ENCODE measurements at regions not wholly inside any gene's neighbourhood (a gene's known extent, or its start where the extent isn't known, plus 50 kb on each side); places are given as distances from the start of the nearest gene placed in this dataset.

DNA sequence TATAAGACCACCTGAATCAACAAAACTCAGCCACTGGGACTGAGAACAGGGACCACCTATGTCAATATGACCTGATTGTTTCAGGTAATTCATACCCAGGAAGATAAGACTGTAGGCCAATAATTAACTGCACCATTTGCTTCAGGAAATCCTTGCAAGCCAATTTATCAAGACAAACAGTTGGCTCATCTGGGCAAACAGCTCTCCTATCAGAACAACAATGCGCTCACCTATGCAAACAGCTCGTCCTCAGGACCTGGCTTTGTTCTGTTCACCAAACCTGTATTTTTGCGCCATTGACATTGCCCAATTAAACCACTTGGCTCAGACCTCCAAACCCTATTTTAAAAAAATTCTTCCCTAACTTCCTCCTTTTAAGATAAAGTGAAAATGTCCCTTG lies 92.3 kb upstream of the MARCHF11 start:
- TF ChIP-seq EZH2phosphoT487 (IDR thresholded peaks at IDR 0.05; ENCODE audit: insufficient read depth, low read depth) (no peak), EZH2 (IDR thresholded peaks at IDR 0.05; ENCODE audit: insufficient read depth, poor library complexity, severe bottlenecking) (no peak)
- 33 to 48% methylated on average over 3 of the region's 3 CpGs for WGBS, 2 experiments (ENCODE audit: low coverage in 1 of 2, low lambda C conversion rate in 2 of 2, missing lambda C conversion rate in 2 of 2)
- no peak overlapping the region for H3K4me3 ChIP-seq

DNA sequence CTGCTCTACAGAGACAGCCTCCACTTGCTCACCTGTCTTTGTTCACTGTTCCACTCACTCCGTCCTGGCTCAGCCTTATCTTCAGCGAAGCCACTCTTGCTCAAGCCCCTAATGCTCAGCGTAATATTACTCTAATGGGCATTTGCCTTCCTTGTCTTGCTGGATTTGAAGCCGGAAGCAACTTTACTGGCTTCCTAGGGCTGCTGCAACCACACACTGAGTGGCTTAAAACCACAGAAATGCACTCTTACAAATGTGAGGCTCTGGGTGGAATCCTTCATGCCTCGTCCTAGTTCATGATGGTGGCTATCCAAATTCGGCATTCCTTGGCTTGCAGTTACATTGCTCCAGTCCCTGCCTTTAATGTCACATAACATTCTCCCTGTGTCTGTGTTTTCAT lies 85.5 kb upstream of the MARCHF11 start:
- Histone ChIP-seq H3K9me3 (ENCODE audit: low read depth) (no peaks in the 10 kb centered on the region), H3K4me3 (no peak overlapping the region), H3K27ac (no peak overlapping the region), H3K9ac (no peak overlapping the region), H3K4me1 (ENCODE audit: insufficient read depth) (no peaks in the 10 kb centered on the region), H2AFZ (no peak overlapping the region), H3K9me2 (ENCODE audit: insufficient read depth) (no peaks in the 10 kb centered on the region), H3F3A (ENCODE audit: insufficient read depth) (no peaks in the 10 kb centered on the region), H3K79me2 (ENCODE audit: insufficient read depth) (no peaks in the 10 kb centered on the region), H3K27me3 (replicated peaks; ENCODE audit: insufficient read depth) (no peaks in the 10 kb centered on the region), H3K4me2 (ENCODE audit: unreplicated experiment) (no peak overlapping the region), H3K36me3 (ENCODE audit: low read depth) (no peaks in the 10 kb centered on the region), H4K20me1 (ENCODE audit: insufficient read depth) (no peaks in the 10 kb centered on the region; the same call in 1 of the 2 replicates)
- DNase-seq, result no peak
- WGBS, 2 experiments (ENCODE audit: low coverage in 1 of 2, low lambda C conversion rate in 2 of 2, missing lambda C conversion rate in 2 of 2), result 30% methylated on average over 6 of the region's 6 CpGs
- in situ Hi-C loops (cut with MboI), result no loop called here
- TF ChIP-seq EZH2 (IDR thresholded peaks at IDR 0.05; ENCODE audit: insufficient read depth, poor library complexity, severe bottlenecking), result no peak
- TF ChIP-seq EZH2phosphoT487 (IDR thresholded peaks at IDR 0.05; ENCODE audit: insufficient read depth, low read depth), result no peak

More for the DNA sequence above, 92.3 kb upstream of the MARCHF11 start:
- no peaks in the 10 kb centered on the region for H3K79me2 ChIP-seq (ENCODE audit: insufficient read depth)
- no peak overlapping the region for H3K9ac ChIP-seq
- no peaks in the 10 kb centered on the region for H3K36me3 ChIP-seq (ENCODE audit: low read depth)
- H2AFZ ChIP-seq, result no peak overlapping the region
- H4K20me1 ChIP-seq (ENCODE audit: insufficient read depth), result no peaks in the 10 kb centered on the region; the same call in 1 of the 2 replicates
- H3K4me1 ChIP-seq (ENCODE audit: insufficient read depth), result no peaks in the 10 kb centered on the region
- no peaks in the 10 kb centered on the region for H3F3A ChIP-seq (ENCODE audit: insufficient read depth)
- H3K4me2 ChIP-seq (ENCODE audit: unreplicated experiment), result no peak overlapping the region
- no peaks in the 10 kb centered on the region for H3K9me3 ChIP-seq (ENCODE audit: low read depth)
- no peak for DNase-seq
- H3K27ac ChIP-seq, result no peak overlapping the region
- H3K27me3 ChIP-seq (replicated peaks; ENCODE audit: insufficient read depth), result no peaks in the 10 kb centered on the region; the same call in 1 of the 2 replicates
- no peaks in the 10 kb centered on the region for H3K9me2 ChIP-seq (ENCODE audit: insufficient read depth)
- in situ Hi-C loops (cut with MboI), result no loop called here

- no peaks in the 10 kb centered on the region for H3K9me2 ChIP-seq (ENCODE audit: insufficient read depth)
- no peak overlapping the region for H3K27ac ChIP-seq
- no peak overlapping the region for H3K4me2 ChIP-seq (ENCODE audit: unreplicated experiment)
- no peak overlapping the region for H3K4me3 ChIP-seq
- H3K9me3 ChIP-seq (ENCODE audit: low read depth), result no peaks in the 10 kb centered on the region
- H3K9ac ChIP-seq, result no peak overlapping the region
- H3K27me3 ChIP-seq (replicated peaks; ENCODE audit: insufficient read depth), result no peaks in the 10 kb centered on the region
- H3K36me3 ChIP-seq (ENCODE audit: low read depth), result no peaks in the 10 kb centered on the region
- no peaks in the 10 kb centered on the region for H3F3A ChIP-seq (ENCODE audit: insufficient read depth)
- no peaks in the 10 kb centered on the region for H4K20me1 ChIP-seq (ENCODE audit: insufficient read depth)
- 7 to 14% methylated on average over 2 of the region's 2 CpGs for WGBS, 2 experiments (ENCODE audit: low coverage in 1 of 2, low lambda C conversion rate in 2 of 2, missing lambda C conversion rate in 2 of 2)
- H3K4me1 ChIP-seq (ENCODE audit: insufficient read depth), result no peaks in the 10 kb centered on the region
- in situ Hi-C loops (cut with MboI), result no loop called here
- no peaks in the 10 kb centered on the region for H3K79me2 ChIP-seq (ENCODE audit: insufficient read depth)
- H2AFZ ChIP-seq, result no peak overlapping the region
- TF ChIP-seq EZH2phosphoT487 (IDR thresholded peaks at IDR 0.05; ENCODE audit: insufficient read depth, low read depth) (no peak), EZH2 (IDR thresholded peaks at IDR 0.05; ENCODE audit: insufficient read depth, poor library complexity, severe bottlenecking) (no peak)
- DNase-seq, result no peak
These were observed 80.4 kb upstream of the MARCHF11 start for GRCh38 chr5:16260000-16260399.

DNA sequence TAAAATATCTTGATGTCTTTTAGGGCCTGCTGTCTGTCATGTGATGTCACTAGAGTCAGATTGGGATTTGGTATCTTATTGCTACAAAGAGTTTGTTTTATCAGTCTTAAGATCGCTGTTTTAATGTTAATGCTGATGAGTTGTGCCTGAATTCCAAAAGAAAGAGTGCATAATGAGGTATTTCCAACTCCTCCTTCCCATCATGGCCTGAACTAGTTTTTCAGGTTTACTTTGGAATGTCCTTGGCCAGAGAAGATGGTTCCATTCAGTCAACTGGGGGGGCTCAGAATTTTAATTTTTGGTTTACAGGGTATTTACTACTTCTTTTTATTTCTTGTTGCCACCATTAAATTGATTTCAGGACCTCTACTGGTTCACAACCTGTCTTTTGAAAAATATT lies 74.3 kb upstream of the MARCHF11 start:
- Histone ChIP-seq H3K27ac (no peak overlapping the region), H3K36me3 (ENCODE audit: low read depth) (no peaks in the 10 kb centered on the region), H3K27me3 (replicated peaks; ENCODE audit: insufficient read depth) (no peaks in the 10 kb centered on the region), H3K4me1 (ENCODE audit: insufficient read depth) (no peaks in the 10 kb centered on the region), H3K79me2 (ENCODE audit: insufficient read depth) (no peaks in the 10 kb centered on the region), H3K4me3 (no peak overlapping the region), H3K9ac (no peak overlapping the region), H4K20me1 (ENCODE audit: insufficient read depth) (no peaks in the 10 kb centered on the region), H2AFZ (no peak overlapping the region), H3F3A (ENCODE audit: insufficient read depth) (no peaks in the 10 kb centered on the region), H3K4me2 (ENCODE audit: unreplicated experiment) (no peak overlapping the region), H3K9me2 (ENCODE audit: insufficient read depth) (no peaks in the 10 kb centered on the region), H3K9me3 (ENCODE audit: low read depth) (no peaks in the 10 kb centered on the region)
- in situ Hi-C loops (cut with MboI), result no loop called here
- TF ChIP-seq EZH2 (IDR thresholded peaks at IDR 0.05; ENCODE audit: insufficient read depth, poor library complexity, severe bottlenecking) (no peak), EZH2phosphoT487 (IDR thresholded peaks at IDR 0.05; ENCODE audit: insufficient read depth, low read depth) (no peak)
- DNase-seq, result no peak
- 10 to 24% methylated on average over 1 of the region's 1 CpG for WGBS, 2 experiments (ENCODE audit: low coverage in 1 of 2, low lambda C conversion rate in 2 of 2, missing lambda C conversion rate in 2 of 2)

DNA sequence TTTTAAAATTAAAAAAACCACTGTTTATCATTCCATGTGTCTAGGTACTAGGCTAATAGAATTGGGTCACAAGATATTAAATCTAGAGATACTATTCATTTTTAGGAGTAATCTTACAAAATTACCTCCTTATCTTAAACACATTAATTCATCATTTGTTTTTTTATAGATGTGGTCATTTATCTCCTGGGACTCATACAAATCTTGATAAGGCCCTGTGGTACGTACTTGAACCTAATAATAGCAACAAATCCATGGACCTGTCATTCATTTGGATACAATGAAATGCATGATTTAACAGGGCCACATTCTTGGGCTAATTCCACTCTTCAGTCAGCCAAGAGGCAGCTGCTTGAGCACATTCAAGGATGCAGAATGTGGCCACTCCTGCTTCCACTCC lies 66.4 kb upstream of the MARCHF11 start:
- no peak for TF ChIP-seq EZH2 (IDR thresholded peaks at IDR 0.05; ENCODE audit: insufficient read depth, poor library complexity, severe bottlenecking)
- TF ChIP-seq EZH2phosphoT487 (IDR thresholded peaks at IDR 0.05; ENCODE audit: insufficient read depth, low read depth), result no peak

More for the DNA sequence above, 66.4 kb upstream of the MARCHF11 start:
- no peaks in the 10 kb centered on the region for H3K27me3 ChIP-seq (replicated peaks; ENCODE audit: insufficient read depth)
- H3K9me3 ChIP-seq (ENCODE audit: low read depth), result no peaks in the 10 kb centered on the region
- H3F3A ChIP-seq (ENCODE audit: insufficient read depth), result no peaks in the 10 kb centered on the region
- no peak overlapping the region for H3K4me3 ChIP-seq
- no peaks in the 10 kb centered on the region for H3K4me1 ChIP-seq (ENCODE audit: insufficient read depth)
- no peaks in the 10 kb centered on the region for H3K79me2 ChIP-seq (ENCODE audit: insufficient read depth)
- no peak overlapping the region for H3K27ac ChIP-seq
- in situ Hi-C loops (cut with MboI), result no loop called here
- no peaks in the 10 kb centered on the region for H4K20me1 ChIP-seq (ENCODE audit: insufficient read depth)
- no peak for DNase-seq
- no peaks in the 10 kb centered on the region for H3K36me3 ChIP-seq (ENCODE audit: low read depth)
- no peak overlapping the region for H2AFZ ChIP-seq
- H3K9me2 ChIP-seq (ENCODE audit: insufficient read depth), result no peaks in the 10 kb centered on the region
- H3K4me2 ChIP-seq (ENCODE audit: unreplicated experiment), result no peak overlapping the region
- 4 to 6% methylated on average over 1 of the region's 1 CpG for WGBS, 2 experiments (ENCODE audit: low coverage in 1 of 2, low lambda C conversion rate in 2 of 2, missing lambda C conversion rate in 2 of 2)
- no peak overlapping the region for H3K9ac ChIP-seq
